ENCODE measurements at regions not wholly inside any gene's neighbourhood (a gene's known extent, or its start where the extent isn't known, plus 50 kb on each side); places are given as distances from the start of the nearest gene placed in this dataset.

- TF ChIP-seq, protein P1, sequence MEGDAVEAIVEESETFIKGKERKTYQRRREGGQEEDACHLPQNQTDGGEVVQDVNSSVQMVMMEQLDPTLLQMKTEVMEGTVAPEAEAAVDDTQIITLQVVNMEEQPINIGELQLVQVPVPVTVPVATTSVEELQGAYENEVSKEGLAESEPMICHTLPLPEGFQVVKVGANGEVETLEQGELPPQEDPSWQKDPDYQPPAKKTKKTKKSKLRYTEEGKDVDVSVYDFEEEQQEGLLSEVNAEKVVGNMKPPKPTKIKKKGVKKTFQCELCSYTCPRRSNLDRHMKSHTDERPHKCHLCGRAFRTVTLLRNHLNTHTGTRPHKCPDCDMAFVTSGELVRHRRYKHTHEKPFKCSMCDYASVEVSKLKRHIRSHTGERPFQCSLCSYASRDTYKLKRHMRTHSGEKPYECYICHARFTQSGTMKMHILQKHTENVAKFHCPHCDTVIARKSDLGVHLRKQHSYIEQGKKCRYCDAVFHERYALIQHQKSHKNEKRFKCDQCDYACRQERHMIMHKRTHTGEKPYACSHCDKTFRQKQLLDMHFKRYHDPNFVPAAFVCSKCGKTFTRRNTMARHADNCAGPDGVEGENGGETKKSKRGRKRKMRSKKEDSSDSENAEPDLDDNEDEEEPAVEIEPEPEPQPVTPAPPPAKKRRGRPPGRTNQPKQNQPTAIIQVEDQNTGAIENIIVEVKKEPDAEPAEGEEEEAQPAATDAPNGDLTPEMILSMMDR (IDR thresholded peaks at IDR 0.05): no peak
- no peak for TF ChIP-seq POLR2A (IDR thresholded peaks at IDR 0.05)
Observed at GRCh38 chr5:35483780-35484179, 133.9 kb upstream of the SPEF2 start.

All from tibial nerve (tissue), 3 donors.